Adrenal gland (tissue), 9 donors: ENCODE measurements at regions not wholly inside any gene's neighbourhood (a gene's known extent, or its start where the extent isn't known, plus 50 kb on each side); places are given as distances from the start of the nearest gene placed in this dataset.

Source experiments
- DNase-seq, 7 donors: peaks; one replicate each; pipeline ENCODE4 v3.0.0-alpha.2; 2019 to 2020
- H3K27ac ChIP-seq, 5 donors: fragments of 200-600 bp; sonication (generic) in 4 of 5; 1 replicate in 3 of 5; 2 replicates in 2 of 5; pipeline versions ENCODE4 v1.5.1 to v1.8.0; 2016 to 2020; ENCODE audit warnings: mild to moderate bottlenecking in 1 of 5
- H3K27me3 ChIP-seq: fragments of 200-600 bp; 2 replicates; pipeline ENCODE4 v1.8.0; 2021
- H3K36me3 ChIP-seq, 2 donors: fragments of 200-600 bp; replicated peaks in 1 of 2; 1 replicate in 1 of 2; 2 replicates in 1 of 2; pipeline versions ENCODE4 v1.5.1 to v1.8.0; 2018 to 2022
- H3K4me1 ChIP-seq, 2 donors: fragments of 200-600 bp; replicated peaks in 1 of 2; 1 replicate in 1 of 2; 2 replicates in 1 of 2; pipeline versions ENCODE4 v1.5.1 to v1.8.0; 2018 to 2021
- H3K4me3 ChIP-seq, 4 donors: fragments of 200-600 bp; sonication (generic) in 3 of 4; one replicate each; pipeline ENCODE4 v1.5.1; 2016 to 2018
- H3K9me3 ChIP-seq, 3 donors: fragments of 200-600 bp; sonication (generic) in 1 of 3; replicated peaks in 1 of 3; 1 replicate in 2 of 3; 2 replicates in 1 of 3; pipeline versions ENCODE4 v1.5.1 to v1.8.0; 2016 to 2021
- POLR2A ChIP-seq, 2 donors: fragments of 450-650 bp; IDR thresholded peaks; one replicate each; pipeline ENCODE4 v1.6.1; 2017; ENCODE audit warnings: antibody characterized with exemption in 2 of 2, mild to moderate bottlenecking in 2 of 2, moderate library complexity in 1 of 2
- WGBS, 4 donors: extraction: QIAGEN DNeasy Blood & Tissue Kit in 2 of 4; methylation state at CpG; one replicate each; pipeline versions ENCODE4 v1.1.5 to v1.1.7; 2013 to 2017; 5-methylcytosine and 5-hydroxymethylcytosine counted together
- intact Hi-C, 2 donors: fragments of 100-400 bp; cut with DNase I; formaldehyde crosslinking; loops; one replicate each; pipeline versions ENCODE4 v1.14.1 to v1.15.0; 2022 to 2023
- TF ChIP-seq, protein P1 (sequence below), 6 experiments: fragments of 450-650 bp in 4 of 6; fragments of 200-600 bp in 2 of 6; sonication (generic) in 1 of 6; IDR thresholded peaks; 1 replicate in 5 of 6; 2 replicates in 1 of 6; pipeline versions ENCODE4 v1.5.1 to v1.8.0; 2016 to 2021; ENCODE audit warnings: antibody characterized with exemption in 6 of 6, mild to moderate bottlenecking in 2 of 6, moderate library complexity in 1 of 6
- donor health status: healthy with polysubstance abuse.
- donor health status: Bipolar disorder and iron deficiency.
- donor health status: DM: yes; HTN: yes; CAD: no.
- donor health status: DM: no; HTN: no; CAD: no.
- donor health status: DM: no; HTN: no; CAD: no.

DNA sequence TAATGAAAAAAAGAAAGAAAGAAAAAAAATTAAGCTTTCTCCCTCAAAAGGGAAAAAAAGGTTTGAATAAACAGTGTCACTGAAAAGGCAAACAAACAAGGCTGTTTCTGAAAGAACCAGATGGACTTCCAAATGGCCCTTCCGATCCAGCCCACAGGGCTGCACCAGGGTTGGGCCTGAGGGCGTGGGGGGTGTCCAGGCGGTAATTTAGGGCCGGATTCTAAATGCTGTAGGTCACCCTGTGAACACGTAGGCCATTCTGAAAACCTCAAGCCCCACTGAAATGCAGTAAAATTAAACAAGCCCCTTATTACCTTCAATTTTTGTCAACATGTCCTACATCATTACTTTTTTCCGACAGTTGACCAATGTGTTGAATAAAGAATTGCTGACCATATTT lies 132.1 kb downstream of the HSD17B3 start:
- Histone ChIP-seq H3K4me1 (no peaks in the 10 kb centered on the region), H3K9me3 (no peaks in the 10 kb centered on the region), H3K27me3 (no peaks in the 10 kb centered on the region), H3K27ac (peak overlapping the region in 3 of 5 donors; percentile 22 to 63 (median 61)), H3K4me3 (no peak overlapping the region), H3K36me3 (no peaks in the 10 kb centered on the region)
- intact Hi-C loops, result no loop called here
- no peak for TF ChIP-seq POLR2A (IDR thresholded peaks at IDR 0.05)
- TF ChIP-seq, protein P1, sequence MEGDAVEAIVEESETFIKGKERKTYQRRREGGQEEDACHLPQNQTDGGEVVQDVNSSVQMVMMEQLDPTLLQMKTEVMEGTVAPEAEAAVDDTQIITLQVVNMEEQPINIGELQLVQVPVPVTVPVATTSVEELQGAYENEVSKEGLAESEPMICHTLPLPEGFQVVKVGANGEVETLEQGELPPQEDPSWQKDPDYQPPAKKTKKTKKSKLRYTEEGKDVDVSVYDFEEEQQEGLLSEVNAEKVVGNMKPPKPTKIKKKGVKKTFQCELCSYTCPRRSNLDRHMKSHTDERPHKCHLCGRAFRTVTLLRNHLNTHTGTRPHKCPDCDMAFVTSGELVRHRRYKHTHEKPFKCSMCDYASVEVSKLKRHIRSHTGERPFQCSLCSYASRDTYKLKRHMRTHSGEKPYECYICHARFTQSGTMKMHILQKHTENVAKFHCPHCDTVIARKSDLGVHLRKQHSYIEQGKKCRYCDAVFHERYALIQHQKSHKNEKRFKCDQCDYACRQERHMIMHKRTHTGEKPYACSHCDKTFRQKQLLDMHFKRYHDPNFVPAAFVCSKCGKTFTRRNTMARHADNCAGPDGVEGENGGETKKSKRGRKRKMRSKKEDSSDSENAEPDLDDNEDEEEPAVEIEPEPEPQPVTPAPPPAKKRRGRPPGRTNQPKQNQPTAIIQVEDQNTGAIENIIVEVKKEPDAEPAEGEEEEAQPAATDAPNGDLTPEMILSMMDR (IDR thresholded peaks at IDR 0.05), result no peak
- no peak for DNase-seq
- 66 to 79% (median 71%) methylated on average over 6 of the region's 6 CpGs for WGBS, 4 donors

DNA sequence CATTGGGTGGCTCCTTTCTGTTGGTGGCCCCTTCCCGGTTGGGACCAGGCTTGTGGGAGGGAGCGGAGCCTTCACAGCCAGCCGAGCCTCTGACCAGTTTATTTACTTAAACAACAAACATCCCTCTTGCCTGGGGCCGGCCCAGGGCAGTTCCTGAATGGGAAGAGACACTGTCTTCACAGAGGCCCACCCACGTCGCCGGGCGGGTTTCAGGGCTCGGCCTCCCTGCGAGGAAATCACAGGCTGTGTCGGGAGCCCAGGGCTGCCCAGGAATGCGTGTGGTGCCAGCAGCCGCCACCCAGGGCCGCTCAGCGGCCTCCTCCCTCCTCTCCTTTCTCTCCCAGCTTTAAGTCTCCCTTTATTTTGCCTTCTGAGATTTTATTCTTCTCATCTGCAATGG lies 132.5 kb downstream of the HSD17B3 start:
- peak in 6 of 7 donors; percentile 18 to 59 (median 34) for DNase-seq
- Histone ChIP-seq H3K27ac (peak overlapping the region in 3 of 5 donors; percentile 22 to 73 (median 63)), H3K36me3 (no peaks in the 10 kb centered on the region), H3K27me3 (no peaks in the 10 kb centered on the region), H3K4me3 (no peak overlapping the region), H3K4me1 (no peaks in the 10 kb centered on the region), H3K9me3 (no peaks in the 10 kb centered on the region)
- intact Hi-C loops, result no loop called here
- 43 to 71% (median 66%) methylated on average over 14 to 15 of the region's 15 CpGs for WGBS, 4 donors
- TF ChIP-seq POLR2A (IDR thresholded peaks at IDR 0.05), result no peak
- TF ChIP-seq, protein P1 (IDR thresholded peaks at IDR 0.05), result no peak

DNA sequence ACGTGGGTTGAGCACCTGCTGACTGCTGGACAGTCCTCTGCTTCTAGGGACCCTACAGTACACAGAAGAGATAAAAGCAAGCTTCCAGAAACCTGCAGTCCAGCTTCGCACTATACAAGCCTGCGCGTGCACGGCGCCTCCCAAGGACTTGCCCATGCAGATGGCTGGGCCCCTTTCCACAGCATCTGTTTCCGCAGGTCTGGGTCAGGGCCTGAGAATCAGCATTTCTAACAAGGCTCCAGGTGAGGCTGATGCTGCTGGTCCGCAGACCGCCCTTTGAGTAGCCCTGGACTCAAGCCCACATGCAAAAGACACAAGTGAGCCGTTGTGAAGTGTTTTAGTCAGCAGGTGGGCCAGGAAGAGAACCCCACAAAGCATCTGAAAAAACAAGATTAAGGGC lies 133.1 kb downstream of the HSD17B3 start:
- Histone ChIP-seq H3K9me3 (no peaks in the 10 kb centered on the region), H3K27me3 (no peaks in the 10 kb centered on the region), H3K27ac (peak overlapping the region in 2 of 5 donors; percentile 63 to 73), H3K36me3 (no peaks in the 10 kb centered on the region), H3K4me1 (no peaks in the 10 kb centered on the region), H3K4me3 (no peak overlapping the region)
- intact Hi-C loops, result no loop called here
- TF ChIP-seq POLR2A (IDR thresholded peaks at IDR 0.05), result no peak
- TF ChIP-seq, protein P1 (IDR thresholded peaks at IDR 0.05), result no peak
- DNase-seq, result no peak
- WGBS, 4 donors, result 73 to 88% (median 85%) methylated on average over 5 to 10 of the region's 10 CpGs

- TF ChIP-seq POLR2A (IDR thresholded peaks at IDR 0.05), result no peak
- TF ChIP-seq, protein P1 (IDR thresholded peaks at IDR 0.05), result no peak
- no peak overlapping the region for H3K4me3 ChIP-seq
- no peaks in the 10 kb centered on the region for H3K4me1 ChIP-seq
- DNase-seq, result no peak
- WGBS, 4 donors, result 92 to 96% (median 95%) methylated on average over 15 of the region's 15 CpGs
- intact Hi-C loops, result no loop called here
- no peak overlapping the region for H3K27ac ChIP-seq
- no peaks in the 10 kb centered on the region for H3K9me3 ChIP-seq
- H3K27me3 ChIP-seq, result no peaks in the 10 kb centered on the region
- no peaks in the 10 kb centered on the region for H3K36me3 ChIP-seq
These were observed 135.0 kb downstream of the HSD17B3 start for GRCh38 chr9:96167011-96167410.
